ENCODE measurements at regions not wholly inside any gene's neighbourhood (a gene's known extent, or its start where the extent isn't known, plus 50 kb on each side); places are given as distances from the start of the nearest gene placed in this dataset.

- no peak for DNase-seq (ENCODE audit: low read depth, low spot score)
- no peak for TF ChIP-seq CTCF (IDR thresholded peaks at IDR 0.05; ENCODE audit: insufficient read depth, low read length, missing control alignments)
- no peak overlapping the region for H3K4me3 ChIP-seq (ENCODE audit: low read depth, low read length)
- POLR2A ChIA-PET = no interaction called here
- CTCF ChIA-PET = no interaction called here
Measured at GRCh38 chr16:79897104-79897452, 296.5 kb upstream of the MAF start.

- TF ChIP-seq CTCF (IDR thresholded peaks at IDR 0.05; ENCODE audit: insufficient read depth, low read length, missing control alignments) = no peak
- POLR2A ChIA-PET = no interaction called here
- no peak for DNase-seq (ENCODE audit: low read depth, low spot score)
- H3K4me3 ChIP-seq (ENCODE audit: low read depth, low read length) = no peak overlapping the region
- CTCF ChIA-PET = no interaction called here
Measured at GRCh38 chr16:79895917-79896203, 295.3 kb upstream of the MAF start.

DNA sequence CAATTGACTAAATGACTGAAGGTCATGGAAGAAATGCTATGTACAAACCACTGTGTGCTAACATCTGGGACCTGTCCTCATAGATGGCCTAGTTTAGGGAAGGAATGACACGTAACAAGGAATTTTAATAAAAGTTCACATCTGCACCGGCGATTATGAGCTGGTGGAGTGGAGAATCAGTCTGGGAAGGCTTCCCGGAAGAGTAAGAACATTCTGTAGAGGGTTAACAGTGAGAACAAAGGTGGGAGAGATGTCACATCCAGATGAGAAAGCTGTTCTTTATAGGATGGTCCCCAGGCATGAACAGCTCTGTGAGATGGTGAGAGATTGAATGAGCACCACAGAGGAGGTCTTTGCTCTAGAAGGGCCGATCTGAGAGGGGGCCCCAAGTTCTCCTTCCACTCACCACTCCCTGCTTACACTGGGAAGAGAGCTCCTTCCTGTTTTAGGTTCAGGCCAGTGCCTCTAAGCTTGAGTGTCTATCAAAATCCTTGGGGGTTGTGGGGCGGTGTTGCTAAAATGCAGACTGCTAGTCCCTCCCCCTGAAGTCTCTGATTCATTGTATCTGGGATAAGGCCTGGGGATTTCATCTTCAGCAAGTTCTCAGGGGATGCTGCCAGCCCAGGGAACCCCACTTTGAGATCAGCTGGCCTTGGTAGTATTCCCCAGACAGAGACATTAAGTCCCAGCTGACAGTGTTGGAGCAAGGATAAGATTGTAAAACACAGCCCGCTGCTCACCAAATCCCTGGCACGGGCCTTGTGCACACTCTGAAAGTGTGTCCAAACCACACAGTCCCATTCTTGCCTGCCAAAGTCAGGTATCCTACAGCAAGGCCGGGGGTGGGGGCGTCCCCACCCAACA lies 294.7 kb upstream of the MAF start:
- no peak for TF ChIP-seq CTCF (IDR thresholded peaks at IDR 0.05; ENCODE audit: insufficient read depth, low read length, missing control alignments)
- no peak for DNase-seq (ENCODE audit: low read depth, low spot score)
- CTCF ChIA-PET = no interaction called here
- no peak overlapping the region for H3K4me3 ChIP-seq (ENCODE audit: low read depth, low read length)
- POLR2A ChIA-PET = no interaction called here

GRCh38 chr16:79893445-79893844 lies 292.9 kb upstream of the MAF start:
- CTCF ChIA-PET = interaction anchor here (0.6 kb wide), 1 partner anchor 291 kb away, joined by 4 read pairs; no protein-coding TSS in a partner anchor
- DNase-seq (ENCODE audit: low read depth, low spot score) = no peak
- H3K4me3 ChIP-seq (ENCODE audit: low read depth, low read length) = no peak overlapping the region
- POLR2A ChIA-PET = no interaction called here
- no peak for TF ChIP-seq CTCF (IDR thresholded peaks at IDR 0.05; ENCODE audit: insufficient read depth, low read length, missing control alignments)

GRCh38 chr16:79892278-79892677 lies 291.7 kb upstream of the MAF start:
- CTCF ChIA-PET = no interaction called here
- TF ChIP-seq CTCF (IDR thresholded peaks at IDR 0.05; ENCODE audit: insufficient read depth, low read length, missing control alignments) = no peak
- POLR2A ChIA-PET = no interaction called here
- no peak overlapping the region for H3K4me3 ChIP-seq (ENCODE audit: low read depth, low read length)
- no peak for DNase-seq (ENCODE audit: low read depth, low spot score)

DNA sequence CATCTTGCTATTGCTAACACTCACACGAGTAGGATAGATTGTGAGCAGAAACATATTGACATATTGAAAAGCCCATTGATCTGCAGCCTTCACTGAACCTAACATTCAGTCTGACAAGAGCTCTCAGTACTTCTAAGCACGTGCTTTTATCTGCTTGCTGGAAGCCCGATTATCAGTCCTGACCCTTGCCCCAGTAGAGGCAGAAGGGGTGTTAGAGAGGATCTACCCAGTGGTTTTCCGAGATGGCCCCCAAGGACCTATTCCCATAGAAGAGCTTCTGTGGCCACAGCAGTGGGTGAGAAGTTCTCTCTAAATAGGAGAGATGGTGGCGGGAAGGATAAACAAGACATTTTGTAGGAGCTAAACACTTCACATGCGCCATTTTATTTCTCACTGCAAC lies 290.9 kb upstream of the MAF start:
- no peak overlapping the region for H3K4me3 ChIP-seq (ENCODE audit: low read depth, low read length)
- TF ChIP-seq CTCF (IDR thresholded peaks at IDR 0.05; ENCODE audit: insufficient read depth, low read length, missing control alignments) = no peak
- no peak for DNase-seq (ENCODE audit: low read depth, low spot score)
- POLR2A ChIA-PET = no interaction called here
- CTCF ChIA-PET = no interaction called here

Measured in AG04449 (cell line).